Putamen (tissue), 1 donor: ENCODE measurements at regions not wholly inside any gene's neighbourhood (a gene's known extent, or its start where the extent isn't known, plus 50 kb on each side); places are given as distances from the start of the nearest gene placed in this dataset.
"Not testable (repeated sequence)": the region's sequence is repeated elsewhere in the genome, so short reads cannot be mapped to it uniquely, and the experiment has no call there.

Experiments
- DNase-seq: peaks from one replicate; pipeline ENCODE4 v3.0.0-alpha.2; 2016; ENCODE audit warnings: low spot score

- no peak for DNase-seq
Measured at GRCh38 chr3:191869738-191870415, 408.9 kb downstream of the PYDC2 start.

GRCh38 chr3:191873736-191874135, 412.8 kb downstream of the PYDC2 start:
- no peak for DNase-seq

GRCh38 chr3:191882289-191882688, 421.3 kb downstream of the PYDC2 start:
- no peak for DNase-seq

GRCh38 chr3:191884132-191884531, 423.2 kb downstream of the PYDC2 start:
- no peak for DNase-seq

- no peak for DNase-seq
Measured at GRCh38 chr3:191889106-191889505, 428.1 kb downstream of the PYDC2 start.

GRCh38 chr3:191889756-191890155, 428.8 kb downstream of the PYDC2 start:
- DNase-seq = no peak

GRCh38 chr3:191894406-191894805, 433.4 kb downstream of the PYDC2 start:
- DNase-seq = no peak

GRCh38 chr3:191901741-191902140, 440.8 kb downstream of the PYDC2 start:
- DNase-seq = no peak

GRCh38 chr3:191912616-191913204, 451.7 kb downstream of the PYDC2 start:
- DNase-seq = no peak

- no peak for DNase-seq
Measured at GRCh38 chr3:191915712-191916111, 454.7 kb downstream of the PYDC2 start.

- DNase-seq = no peak
Measured at GRCh38 chr3:191919491-191920026, 458.6 kb downstream of the PYDC2 start.

GRCh38 chr3:191922570-191922969, 461.6 kb downstream of the PYDC2 start:
- DNase-seq = no peak

- DNase-seq = not testable (repeated sequence)
Measured at GRCh38 chr3:191927183-191927817, 466.3 kb downstream of the PYDC2 start.

GRCh38 chr3:191927998-191928397, 467.0 kb downstream of the PYDC2 start:
- not testable (repeated sequence) for DNase-seq

GRCh38 chr3:191944835-191945234, 483.9 kb downstream of the PYDC2 start:
- DNase-seq = no peak

GRCh38 chr3:191952186-191952585, 491.2 kb downstream of the PYDC2 start:
- DNase-seq = no peak

- DNase-seq = no peak
Measured at GRCh38 chr3:191952609-191953008, 491.6 kb downstream of the PYDC2 start.

- DNase-seq = no peak
Measured at GRCh38 chr3:191958980-191959671, 498.2 kb downstream of the PYDC2 start.

- no peak for DNase-seq
Measured at GRCh38 chr3:191959876-191960413, 499.0 kb downstream of the PYDC2 start.

- DNase-seq = no peak
Measured at GRCh38 chr3:191961022-191961421, 500.1 kb downstream of the PYDC2 start.

- DNase-seq = no peak
Measured at GRCh38 chr3:191961529-191961928, 500.6 kb downstream of the PYDC2 start.

GRCh38 chr3:191962324-191962723, 501.4 kb downstream of the PYDC2 start:
- DNase-seq = no peak
